ENCODE measurements at regions not wholly inside any gene's neighbourhood (a gene's known extent, or its start where the extent isn't known, plus 50 kb on each side); places are given as distances from the start of the nearest gene placed in this dataset.

GRCh38 chr15:47439146-47440111, 277.9 kb upstream of the SEMA6D start:
- DNase-seq, result no peak

GRCh38 chr15:47442371-47442770, 274.9 kb upstream of the SEMA6D start:
- DNase-seq, result no peak

GRCh38 chr15:47443839-47444238, 273.5 kb upstream of the SEMA6D start:
- no peak for DNase-seq

GRCh38 chr15:47445723-47446392, 271.4 kb upstream of the SEMA6D start:
- DNase-seq, result no peak

- DNase-seq, result no peak
Observed at GRCh38 chr15:47460795-47461573, 256.3 kb upstream of the SEMA6D start.

GRCh38 chr15:47461652-47462141, 255.6 kb upstream of the SEMA6D start:
- no peak for DNase-seq

- no peak for DNase-seq
Observed at GRCh38 chr15:47466357-47466756, 250.9 kb upstream of the SEMA6D start.

GRCh38 chr15:47470983-47471382, 246.3 kb upstream of the SEMA6D start:
- DNase-seq, result no peak

GRCh38 chr15:47473106-47473725, 244.1 kb upstream of the SEMA6D start:
- no peak for DNase-seq

- DNase-seq, result no peak
Observed at GRCh38 chr15:47473832-47474231, 243.5 kb upstream of the SEMA6D start.

GRCh38 chr15:47475336-47475735, 242.0 kb upstream of the SEMA6D start:
- DNase-seq, result no peak

GRCh38 chr15:47477341-47477740, 240.0 kb upstream of the SEMA6D start:
- no peak for DNase-seq

- DNase-seq, result no peak
Observed at GRCh38 chr15:47484059-47484458, 233.2 kb upstream of the SEMA6D start.

GRCh38 chr15:47484997-47485396, 232.3 kb upstream of the SEMA6D start:
- DNase-seq, result no peak

- DNase-seq, result no peak
Observed at GRCh38 chr15:47485419-47485818, 231.9 kb upstream of the SEMA6D start.

GRCh38 chr15:47486040-47486439, 231.3 kb upstream of the SEMA6D start:
- no peak for DNase-seq

GRCh38 chr15:47492195-47492594, 225.1 kb upstream of the SEMA6D start:
- no peak for DNase-seq

GRCh38 chr15:47493357-47494247, 223.7 kb upstream of the SEMA6D start:
- no peak for DNase-seq

GRCh38 chr15:47496343-47497185, 220.7 kb upstream of the SEMA6D start:
- DNase-seq, result no peak

- no peak for DNase-seq
Observed at GRCh38 chr15:47500842-47501241, 216.5 kb upstream of the SEMA6D start.

GRCh38 chr15:47502041-47502440, 215.3 kb upstream of the SEMA6D start:
- DNase-seq, result no peak
